AG09309 (cell line): ENCODE measurements at regions not wholly inside any gene's neighbourhood (a gene's known extent, or its start where the extent isn't known, plus 50 kb on each side); places are given as distances from the start of the nearest gene placed in this dataset.

Experiments
- DNase-seq: peaks from one replicate; pipeline ENCODE4 v3.0.0-alpha.2; 2010; ENCODE audit warnings: low read depth
- H3K4me3 ChIP-seq: 2 replicates; pipeline ENCODE4 v1.5.1; 2011; ENCODE audit warnings: mild to moderate bottlenecking, low read depth, low read length, moderate library complexity; ENCODE audit not compliant: control insufficient read depth
- TF ChIP-seq, protein P1 (sequence below): IDR thresholded peaks from 2 replicates; pipeline ENCODE4 v1.5.1; 2011; ENCODE audit warnings: mild to moderate bottlenecking, low read depth, low read length, inconsistent platforms; ENCODE audit not compliant: insufficient read depth, control insufficient read depth; ENCODE audit errors: missing control alignments

DNA sequence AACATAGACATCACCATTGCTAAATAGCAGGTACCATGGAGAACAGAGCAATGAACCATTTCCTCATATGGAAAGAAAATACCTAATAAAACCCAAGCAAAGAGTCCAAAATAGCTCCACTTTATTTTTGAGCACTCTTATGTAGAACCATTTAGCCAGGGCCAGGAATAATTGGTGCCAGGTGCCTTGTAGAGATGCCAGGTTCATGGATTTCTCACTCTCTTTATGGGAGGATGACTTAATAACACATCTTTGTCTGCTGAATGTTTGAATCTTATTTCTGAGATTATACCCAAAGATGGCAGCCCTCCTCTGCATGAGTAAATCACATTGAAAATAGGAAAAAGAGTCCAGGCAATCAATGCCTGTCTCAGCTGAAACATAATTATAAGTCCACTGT, 212.3 kb upstream of the SFRP2 start:
- TF ChIP-seq, protein P1, sequence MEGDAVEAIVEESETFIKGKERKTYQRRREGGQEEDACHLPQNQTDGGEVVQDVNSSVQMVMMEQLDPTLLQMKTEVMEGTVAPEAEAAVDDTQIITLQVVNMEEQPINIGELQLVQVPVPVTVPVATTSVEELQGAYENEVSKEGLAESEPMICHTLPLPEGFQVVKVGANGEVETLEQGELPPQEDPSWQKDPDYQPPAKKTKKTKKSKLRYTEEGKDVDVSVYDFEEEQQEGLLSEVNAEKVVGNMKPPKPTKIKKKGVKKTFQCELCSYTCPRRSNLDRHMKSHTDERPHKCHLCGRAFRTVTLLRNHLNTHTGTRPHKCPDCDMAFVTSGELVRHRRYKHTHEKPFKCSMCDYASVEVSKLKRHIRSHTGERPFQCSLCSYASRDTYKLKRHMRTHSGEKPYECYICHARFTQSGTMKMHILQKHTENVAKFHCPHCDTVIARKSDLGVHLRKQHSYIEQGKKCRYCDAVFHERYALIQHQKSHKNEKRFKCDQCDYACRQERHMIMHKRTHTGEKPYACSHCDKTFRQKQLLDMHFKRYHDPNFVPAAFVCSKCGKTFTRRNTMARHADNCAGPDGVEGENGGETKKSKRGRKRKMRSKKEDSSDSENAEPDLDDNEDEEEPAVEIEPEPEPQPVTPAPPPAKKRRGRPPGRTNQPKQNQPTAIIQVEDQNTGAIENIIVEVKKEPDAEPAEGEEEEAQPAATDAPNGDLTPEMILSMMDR: no peak
- DNase-seq: no peak
- H3K4me3 ChIP-seq: no peak overlapping the region

DNA sequence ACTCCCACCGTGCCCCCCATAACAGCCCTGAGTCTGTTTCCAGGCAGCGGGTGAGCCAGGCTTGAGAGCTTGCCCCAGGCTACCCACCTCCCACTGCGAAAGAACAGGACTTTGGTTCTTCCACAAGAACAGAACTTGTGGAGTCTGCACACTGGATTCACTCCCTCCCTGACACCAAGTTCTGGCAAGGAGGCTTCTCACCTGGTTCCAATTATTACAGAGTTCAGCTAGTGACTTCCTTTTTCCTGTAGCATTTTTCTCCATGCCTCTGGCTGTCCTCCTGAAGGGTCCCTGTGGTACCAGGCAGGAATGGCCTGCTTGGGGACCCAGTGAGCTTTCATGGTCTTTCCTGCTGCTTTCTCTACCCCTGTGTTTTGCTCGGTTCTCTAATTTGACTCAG, 208.6 kb upstream of the SFRP2 start:
- TF ChIP-seq, protein P1: no peak
- no peak overlapping the region for H3K4me3 ChIP-seq
- DNase-seq: no peak

DNA sequence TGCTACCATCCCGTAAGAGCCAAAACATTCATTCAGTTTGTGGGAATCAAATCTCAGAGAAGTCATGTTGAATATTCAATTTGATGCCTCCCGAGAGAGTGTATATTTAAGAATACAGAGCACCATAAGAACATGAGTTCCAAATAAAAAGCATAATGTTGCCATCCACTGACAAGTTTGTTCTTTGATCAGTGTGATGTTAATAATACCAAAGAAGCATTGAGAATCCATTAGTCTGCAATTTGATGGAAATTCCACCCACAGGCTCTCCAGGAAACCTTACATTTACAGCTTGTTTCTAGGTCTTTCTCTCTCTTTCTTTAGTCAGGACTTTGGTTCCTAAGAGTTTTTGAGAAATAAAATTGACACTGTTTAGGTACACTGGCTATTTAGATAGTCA, 200.6 kb upstream of the SFRP2 start:
- no peak for DNase-seq
- no peak overlapping the region for H3K4me3 ChIP-seq
- TF ChIP-seq, protein P1: no peak

DNA sequence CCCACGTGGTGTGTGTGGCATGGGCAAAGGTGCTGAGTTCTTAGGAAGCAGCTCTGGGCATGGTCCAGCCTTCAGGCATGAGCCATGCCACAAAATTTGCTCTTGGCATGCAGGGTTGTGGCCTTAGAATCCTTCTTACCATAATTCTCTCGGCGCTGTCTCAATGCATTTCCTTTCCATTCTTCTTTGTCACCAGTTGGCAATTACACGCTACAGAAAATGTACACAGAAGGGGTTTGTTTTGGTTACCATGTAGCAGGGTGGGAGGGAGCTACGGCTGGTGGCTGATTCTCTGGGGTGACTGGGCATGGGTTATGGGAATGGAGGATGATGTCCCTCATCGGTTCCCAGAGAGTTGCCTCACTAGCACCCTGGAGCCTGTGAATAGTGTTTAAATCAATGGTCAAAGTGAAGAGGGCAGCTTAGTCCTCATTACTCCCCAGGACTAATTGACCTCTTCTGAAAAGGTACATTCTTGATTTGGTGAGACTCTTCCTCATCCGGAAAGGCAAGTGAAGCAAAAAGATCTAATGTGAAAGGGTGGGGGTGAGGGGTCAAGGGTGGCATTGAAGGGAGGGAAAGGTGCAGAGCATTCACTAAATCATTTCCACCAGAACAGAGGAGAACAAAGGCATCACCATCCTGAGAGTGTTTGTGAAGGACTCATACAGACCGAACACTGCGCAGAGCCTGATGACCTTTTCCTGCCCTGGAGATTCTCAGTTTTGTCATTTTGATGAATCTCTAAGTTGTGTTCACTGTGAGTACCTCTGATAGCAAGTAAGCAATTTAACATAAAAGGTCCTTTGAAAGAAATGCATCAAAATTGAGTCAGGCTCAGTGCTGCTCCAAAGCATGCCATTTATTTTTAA, 199.8 kb upstream of the SFRP2 start:
- no peak for DNase-seq
- TF ChIP-seq, protein P1: no peak
- H3K4me3 ChIP-seq: no peak overlapping the region

DNA sequence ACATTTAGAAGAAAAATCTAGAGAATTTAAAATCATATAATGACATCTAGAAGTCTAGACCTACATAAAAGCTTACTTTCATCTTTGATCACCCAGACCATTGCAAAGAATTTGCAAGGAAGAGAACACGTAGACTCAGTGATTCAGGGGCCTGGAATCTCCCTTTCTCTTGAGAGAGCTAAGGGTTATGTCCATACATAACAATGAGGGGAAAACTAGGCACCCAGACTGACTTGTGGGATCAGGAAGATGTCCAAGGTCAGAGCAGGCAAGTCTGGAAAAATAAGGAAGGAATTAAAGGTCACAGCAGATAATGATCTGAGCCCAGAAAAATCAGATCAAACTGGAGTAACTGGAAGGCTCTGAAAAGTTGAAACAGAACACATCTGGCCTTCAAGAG, 198.4 kb upstream of the SFRP2 start:
- TF ChIP-seq, protein P1: no peak
- DNase-seq: no peak

DNA sequence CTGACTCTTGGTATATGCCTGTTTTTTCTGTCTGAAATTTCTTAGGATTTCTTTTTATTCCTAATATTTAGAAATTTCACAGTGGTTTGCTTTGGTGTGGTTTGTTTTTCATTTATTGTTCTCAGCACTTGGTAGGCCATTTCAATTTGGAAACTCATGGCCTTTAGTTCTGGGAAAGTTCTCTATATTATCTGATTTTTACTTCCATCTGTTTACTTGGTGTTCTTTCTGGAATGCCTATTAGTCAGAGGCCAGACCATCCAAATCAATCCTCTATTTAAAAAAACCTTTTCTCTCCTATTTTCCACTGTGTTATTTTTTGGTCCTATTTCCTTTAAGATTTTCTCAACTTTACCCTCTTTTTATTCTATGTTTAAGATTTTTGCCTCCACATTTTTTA, 188.1 kb upstream of the SFRP2 start:
- no peak overlapping the region for H3K4me3 ChIP-seq
- no peak for DNase-seq
- TF ChIP-seq, protein P1: no peak

More for the DNA sequence above, 198.4 kb upstream of the SFRP2 start:
- H3K4me3 ChIP-seq: no peak overlapping the region
